Fibroblast of skin of left biceps (primary cell): ENCODE measurements at regions not wholly inside any gene's neighbourhood (a gene's known extent, or its start where the extent isn't known, plus 50 kb on each side); places are given as distances from the start of the nearest gene placed in this dataset.
"Not testable (repeated sequence)": the region's sequence is repeated elsewhere in the genome, so short reads cannot be mapped to it uniquely, and the experiment has no call there.

Experiments
- DNase-seq, 2 experiments: peaks; one replicate each; pipeline ENCODE4 v3.0.0-alpha.2; 2013; ENCODE audit warnings: low read depth in 2 of 2

- no peak for DNase-seq
These were observed 51.6 kb upstream of the CNTLN start for GRCh38 chr9:17083258-17083657.

- no peak for DNase-seq
These were observed 52.3 kb upstream of the CNTLN start for GRCh38 chr9:17082343-17083064.

- no peak for DNase-seq
These were observed 53.0 kb upstream of the CNTLN start for GRCh38 chr9:17081814-17082213.

GRCh38 chr9:17081351-17081750 is 53.5 kb upstream of the CNTLN start:
- no peak for DNase-seq

- no peak for DNase-seq
These were observed 58.9 kb upstream of the CNTLN start for GRCh38 chr9:17075758-17076485.

- DNase-seq: no peak
These were observed 59.6 kb upstream of the CNTLN start for GRCh38 chr9:17075146-17075757.

GRCh38 chr9:17072563-17072962 is 62.3 kb upstream of the CNTLN start:
- DNase-seq: not testable (repeated sequence)

- DNase-seq: no peak
These were observed 66.2 kb upstream of the CNTLN start for GRCh38 chr9:17068671-17069070.

- DNase-seq: no peak
These were observed 69.8 kb upstream of the CNTLN start for GRCh38 chr9:17065062-17065461.

- DNase-seq: no peak
These were observed 70.3 kb upstream of the CNTLN start for GRCh38 chr9:17064558-17064957.

- peak; percentile 17 to 19 for DNase-seq
These were observed 71.2 kb upstream of the CNTLN start for GRCh38 chr9:17063535-17064135.

GRCh38 chr9:17062497-17062896 is 72.3 kb upstream of the CNTLN start:
- no peak for DNase-seq

- no peak for DNase-seq
These were observed 74.4 kb upstream of the CNTLN start for GRCh38 chr9:17060450-17060849.

GRCh38 chr9:17059465-17059864 is 75.4 kb upstream of the CNTLN start:
- DNase-seq: no peak

- no peak for DNase-seq
These were observed 77.1 kb upstream of the CNTLN start for GRCh38 chr9:17057729-17058128.

- no peak for DNase-seq
These were observed 82.2 kb upstream of the CNTLN start for GRCh38 chr9:17052626-17053025.

- no peak for DNase-seq
These were observed 89.4 kb upstream of the CNTLN start for GRCh38 chr9:17045381-17045940.

GRCh38 chr9:17031546-17031945 is 103.3 kb upstream of the CNTLN start:
- DNase-seq: no peak

GRCh38 chr9:17025281-17025680 is 109.6 kb upstream of the CNTLN start:
- no peak for DNase-seq

- no peak for DNase-seq
These were observed 110.7 kb upstream of the CNTLN start for GRCh38 chr9:17024129-17024528.

- DNase-seq: no peak
These were observed 113.4 kb upstream of the CNTLN start for GRCh38 chr9:17021387-17021970.

GRCh38 chr9:17019398-17019797 is 115.4 kb upstream of the CNTLN start:
- DNase-seq: no peak
